ENCODE measurements at regions not wholly inside any gene's neighbourhood (a gene's known extent, or its start where the extent isn't known, plus 50 kb on each side); places are given as distances from the start of the nearest gene placed in this dataset.

DNA sequence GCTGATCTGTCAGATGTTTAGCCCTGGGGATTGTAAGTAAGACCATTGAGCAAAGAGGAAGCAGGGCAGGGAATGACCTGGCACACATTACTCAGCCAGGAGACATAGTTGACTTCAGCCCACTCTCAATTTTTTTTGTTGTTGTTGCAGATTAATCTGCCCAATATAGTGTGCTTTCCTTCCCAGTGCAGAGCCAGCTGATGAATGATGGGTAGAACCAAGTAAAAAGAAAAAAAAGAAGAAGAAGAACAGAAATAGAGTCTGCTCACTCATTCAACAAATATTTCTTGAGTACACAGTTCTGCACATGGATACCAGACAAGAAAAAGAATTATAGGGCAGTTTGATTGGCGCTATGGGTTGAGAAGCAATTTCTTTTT, 292.7 kb downstream of the ETS1 start:
- peak overlapping the region; percentile 1 for H3K14ac ChIP-seq (replicated peaks; ENCODE audit: low read depth, low read length)
- H3K36me3 ChIP-seq (ENCODE audit: control insufficient read depth, insufficient read depth, low read length): no peaks in the 10 kb centered on the region
- no peak overlapping the region for H3K18ac ChIP-seq (ENCODE audit: low read depth, low read length)
- H2BK20ac ChIP-seq (ENCODE audit: low read depth, low read length): 0 out of 2 replicates have a peak overlapping the region, but pooled peaks have one; percentile 5
- peak overlapping the region; percentile 16; the same call in 1 of the 2 replicates for H3K4ac ChIP-seq (ENCODE audit: low read depth, low read length)
- H2AK5ac ChIP-seq (ENCODE audit: low read depth, low read length): peak overlapping the region; percentile 50; the same call in 1 of the 2 replicates
- no peaks in the 10 kb centered on the region for H3K27me3 ChIP-seq (ENCODE audit: control insufficient read depth, insufficient read depth, low read length)
- ChIA-PET CTCF (interaction anchor here (0.5 to 1.2 kb wide), 3 partner anchors 39 to 337 kb away, joined by 3 to 6 read pairs (median 3); no protein-coding TSS in a partner anchor), POLR2A (ENCODE audit: unreplicated experiment) (no interaction called here)
- dilution Hi-C loops (cut with HindIII; ENCODE audit: low sequenced_read_pairs, unreplicated experiment): no loop called here
- H3K4me2 ChIP-seq (ENCODE audit: low read depth, low read length): no peak overlapping the region
- peaks cover 22% of the 10 kb centered on the region for H3K4me1 ChIP-seq (ENCODE audit: control insufficient read depth, insufficient read depth, low read length)
- intact Hi-C loops (cut with micrococcal nuclease): loop anchor here (5.0 kb wide), 1 partner anchor 262 kb away; no protein-coding TSS in a partner anchor
- DNase-seq (peak; percentile 63), ATAC-seq (ENCODE audit: low read depth) (0 out of 2 replicates have a peak, but pooled peaks have one; percentile 19)
- H2AFZ ChIP-seq (replicated peaks; ENCODE audit: low read length, poor library complexity): no peak overlapping the region
- TF ChIP-seq MXI1 (IDR thresholded peaks at IDR 0.05; ENCODE audit: borderline replicate concordance, low read depth, low read length) (no peak), CHD1 (IDR thresholded peaks at IDR 0.05; ENCODE audit: low read depth, low read length) (no peak), POLR2A (IDR thresholded peaks at IDR 0.05; ENCODE audit: low read depth, low read length) (no peak), SMC3 (IDR thresholded peaks at IDR 0.05; ENCODE audit: low read depth, low read length) (no peak), ELK1 (IDR thresholded peaks at IDR 0.05; ENCODE audit: borderline replicate concordance, low read depth, low read length) (no peak), RFX5 (IDR thresholded peaks at IDR 0.05; ENCODE audit: low read depth, low read length) (no peak), CTCF (conservative IDR thresholded peaks at IDR 0.05; ENCODE audit: low read depth, low read length) (no peak), CEBPB (IDR thresholded peaks at IDR 0.05; ENCODE audit: low read depth, low read length) (no peak), RCOR1 (IDR thresholded peaks at IDR 0.05; ENCODE audit: insufficient replicate concordance, low read length) (no peak), FOS (IDR thresholded peaks at IDR 0.05; ENCODE audit: low read depth, low read length) (no peak), MAFK (IDR thresholded peaks at IDR 0.05; ENCODE audit: low read depth, low read length) (no peak), MAZ (IDR thresholded peaks at IDR 0.05; ENCODE audit: borderline replicate concordance, low read depth, low read length) (no peak), NFE2L2 (IDR thresholded peaks at IDR 0.05; ENCODE audit: low read depth, low read length) (no peak), RAD21 (IDR thresholded peaks at IDR 0.05; ENCODE audit: low read length) (no peak), BHLHE40 (IDR thresholded peaks at IDR 0.05; ENCODE audit: low read depth, low read length) (no peak)
- TF ChIP-seq, protein P1, sequence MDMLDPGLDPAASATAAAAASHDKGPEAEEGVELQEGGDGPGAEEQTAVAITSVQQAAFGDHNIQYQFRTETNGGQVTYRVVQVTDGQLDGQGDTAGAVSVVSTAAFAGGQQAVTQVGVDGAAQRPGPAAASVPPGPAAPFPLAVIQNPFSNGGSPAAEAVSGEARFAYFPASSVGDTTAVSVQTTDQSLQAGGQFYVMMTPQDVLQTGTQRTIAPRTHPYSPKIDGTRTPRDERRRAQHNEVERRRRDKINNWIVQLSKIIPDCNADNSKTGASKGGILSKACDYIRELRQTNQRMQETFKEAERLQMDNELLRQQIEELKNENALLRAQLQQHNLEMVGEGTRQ (IDR thresholded peaks at IDR 0.05; ENCODE audit: low read depth, low read length): no peak
- no peak overlapping the region for H3K27ac ChIP-seq (ENCODE audit: insufficient read depth, low read length)
- no peaks in the 10 kb centered on the region for H3K79me1 ChIP-seq (ENCODE audit: low read depth in 1 of 2, low read length in 2 of 2)
- no peaks in the 10 kb centered on the region for H3K9me3 ChIP-seq (ENCODE audit: control insufficient read depth, insufficient read depth, low read length)
- H2BK120ac ChIP-seq (ENCODE audit: low read depth, low read length): 0 out of 2 replicates have a peak overlapping the region, but pooled peaks have one; percentile 12
- no peak overlapping the region for H4K5ac ChIP-seq (ENCODE audit: low read depth, low read length)
- H2BK15ac ChIP-seq (ENCODE audit: low read depth, low read length): peak overlapping the region; percentile 12; the same call in 1 of the 3 replicates
- no CpG with 5 or more reads among the region's 1 CpG for WGBS, 2 experiments (ENCODE audit: extremely low coverage in 2 of 2, insufficient read length in 1 of 2)
- H2BK5ac ChIP-seq (ENCODE audit: low read depth, low read length, poor library complexity, severe bottlenecking): no peak overlapping the region
- in situ Hi-C loops (cut with MboI; ENCODE audit: low sequenced_read_pairs): loop anchor here (5.0 kb wide), 1 partner anchor 163 kb away; no protein-coding TSS in a partner anchor
- no peak overlapping the region for H3K9ac ChIP-seq (ENCODE audit: low read depth, low read length)
- H4K91ac ChIP-seq (ENCODE audit: insufficient read depth, low read depth, low read length): no peak overlapping the region
- peaks cover 3% of the 10 kb centered on the region; the same call in 1 of the 2 replicates for H3K9me1 ChIP-seq (ENCODE audit: insufficient read depth, low read length)
- no peak overlapping the region for H3K23ac ChIP-seq (ENCODE audit: low read depth, low read length)
- no peaks in the 10 kb centered on the region for H4K20me1 ChIP-seq (ENCODE audit: insufficient read depth, low read length)
- no TSS peak for BruUV-seq (replicated peaks)
- H4K8ac ChIP-seq (ENCODE audit: low read depth in 2 of 2, low read length in 2 of 2): no peak overlapping the region
- H3K4me3 ChIP-seq (ENCODE audit: insufficient read depth, low read depth, low read length): no peak overlapping the region
- no peak overlapping the region for H3K56ac ChIP-seq (ENCODE audit: extremely low read depth, insufficient read depth, low read length)
- H2AK9ac ChIP-seq (replicated peaks; ENCODE audit: low read depth, low read length, poor library complexity): no peak overlapping the region
